ENCODE measurements at regions not wholly inside any gene's neighbourhood (a gene's known extent, or its start where the extent isn't known, plus 50 kb on each side); places are given as distances from the start of the nearest gene placed in this dataset.
"Not testable (repeated sequence)": the region's sequence is repeated elsewhere in the genome, so short reads cannot be mapped to it uniquely, and the experiment has no call there.

GRCh38 chr6:27544135-27544534, 71.2 kb upstream of the ZNF184 start:
- DNase-seq; intact Hi-C loops (cut with micrococcal nuclease); ATAC-seq: not testable (repeated sequence)

- intact Hi-C loops (cut with micrococcal nuclease): no loop called here
- no peak for DNase-seq
- ATAC-seq: no peak
Measured at GRCh38 chr6:27542485-27542884, 69.6 kb upstream of the ZNF184 start.

GRCh38 chr6:27541933-27542297, 69.0 kb upstream of the ZNF184 start:
- intact Hi-C loops (cut with micrococcal nuclease): no loop called here
- ATAC-seq: no peak
- DNase-seq: no peak

GRCh38 chr6:27541212-27541932, 68.5 kb upstream of the ZNF184 start:
- ATAC-seq (no peak), DNase-seq (no peak)
- intact Hi-C loops (cut with micrococcal nuclease): no loop called here

DNA sequence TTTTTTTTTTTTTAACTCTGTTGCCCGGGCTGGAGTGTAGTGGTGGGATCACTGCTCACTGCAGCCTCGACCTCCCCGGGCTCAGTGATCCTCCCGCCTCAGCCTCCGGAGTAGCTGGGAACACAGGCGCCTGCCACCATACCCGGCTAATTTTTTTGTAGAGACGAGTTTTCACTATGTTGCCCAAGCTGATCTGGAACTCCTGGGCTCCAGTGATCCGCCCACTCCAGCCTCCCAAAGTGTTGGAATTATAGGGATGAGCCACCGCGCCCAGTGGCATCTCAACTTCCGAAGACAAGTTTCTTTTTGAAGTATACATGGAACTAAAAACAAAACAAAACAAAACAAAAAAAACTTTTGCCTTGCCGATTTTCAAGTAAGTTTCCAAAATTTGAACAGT, 66.6 kb upstream of the ZNF184 start:
- ATAC-seq (no peak), DNase-seq (no peak)
- intact Hi-C loops (cut with micrococcal nuclease): no loop called here

DNA sequence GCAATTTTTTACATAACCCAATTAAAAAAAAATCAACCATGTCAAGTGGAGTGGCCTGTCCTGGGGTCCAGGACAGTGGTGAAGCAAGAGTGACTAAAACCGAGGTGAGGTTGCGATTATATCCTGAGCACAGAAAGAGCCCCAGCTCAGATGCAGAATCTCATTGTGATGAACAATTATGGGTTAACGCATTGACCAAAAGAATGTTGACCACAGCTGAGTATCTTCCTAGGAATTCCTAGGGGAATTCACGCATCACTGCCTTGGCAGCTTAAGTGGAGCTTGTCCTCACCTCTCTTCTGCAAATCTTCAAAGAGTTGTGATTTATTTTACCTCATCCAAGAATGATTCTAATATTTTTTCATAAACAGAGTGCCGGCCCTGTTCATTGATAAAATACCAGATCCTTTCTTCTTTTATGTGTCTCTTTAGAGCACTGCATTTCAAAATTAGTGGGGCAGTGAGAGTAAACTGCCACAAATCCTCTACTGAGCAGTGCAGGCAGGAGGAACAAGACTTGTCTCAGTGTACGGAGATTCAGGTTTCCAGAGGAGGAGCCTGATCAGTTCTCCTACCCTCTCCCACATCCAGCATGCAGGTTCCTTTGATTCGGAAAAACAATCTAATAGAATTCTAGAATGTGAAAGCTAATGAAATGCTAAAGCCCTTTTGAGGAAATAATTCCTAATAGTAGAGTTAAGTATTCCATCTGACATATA, 60.1 kb upstream of the ZNF184 start:
- ATAC-seq: no peak
- DNase-seq: no peak
- intact Hi-C loops (cut with micrococcal nuclease): no loop called here

- intact Hi-C loops (cut with micrococcal nuclease): no loop called here
- DNase-seq (no peak), ATAC-seq (no peak)
Measured at GRCh38 chr6:27531772-27532459, 59.0 kb upstream of the ZNF184 start.

- intact Hi-C loops (cut with micrococcal nuclease); ATAC-seq; DNase-seq: not testable (repeated sequence)
Measured at GRCh38 chr6:27529796-27530195, 56.9 kb upstream of the ZNF184 start.

GRCh38 chr6:27528714-27529113, 55.8 kb upstream of the ZNF184 start:
- ATAC-seq: no peak
- no peak for DNase-seq
- intact Hi-C loops (cut with micrococcal nuclease): no loop called here

All from left ventricle myocardium superior (tissue), 1 donor.